OCI-LY3 (cell line): ENCODE measurements at regions not wholly inside any gene's neighbourhood (a gene's known extent, or its start where the extent isn't known, plus 50 kb on each side); places are given as distances from the start of the nearest gene placed in this dataset.

Source experiments
- H2AFZ ChIP-seq: fragments of 200-600, 300-600 bp; shearing (Covaris generic); 2 replicates; pipeline ENCODE4 v1.6.0; 2014; ENCODE audit warnings: antibody characterized with exemption, low read depth, low read length
- H3K27ac ChIP-seq: fragments of 200-600, 300-600 bp; sonication (generic); 2 replicates; pipeline ENCODE4 v1.5.1; 2014; ENCODE audit warnings: mild to moderate bottlenecking, low read length, moderate library complexity, mixed read lengths
- H3K27me3 ChIP-seq: fragments of 200-600, 300-600 bp; sonication (generic); 2 replicates; pipeline ENCODE4 v1.6.1; 2014; ENCODE audit warnings: low read depth, low read length, mixed read lengths
- H3K36me3 ChIP-seq: fragments of 200-600, 300-600 bp; sonication (generic); replicated peaks from 2 replicates; pipeline ENCODE3; 2014; ENCODE audit warnings: low read depth, low read length, mixed read lengths
- H3K4me1 ChIP-seq: fragments of 300-600, 200-600 bp; sonication (generic); 2 replicates; pipeline ENCODE4 v1.6.1; 2014; ENCODE audit warnings: low read length, mixed read lengths
- H3K4me2 ChIP-seq: fragments of 200-600, 300-600 bp; sonication (generic); 2 replicates; pipeline ENCODE4 v1.6.1; 2014; ENCODE audit warnings: low read length, mixed read lengths
- H3K4me3 ChIP-seq: fragments of 300-600, 200-600 bp; sonication (generic); 2 replicates; pipeline ENCODE4 v1.5.1; 2014; ENCODE audit warnings: antibody characterized with exemption, mild to moderate bottlenecking, low read length, moderate library complexity
- H3K79me2 ChIP-seq: fragments of 300-600, 200-600 bp; shearing (Covaris generic); 2 replicates; pipeline ENCODE4 v1.6.1; 2014; ENCODE audit warnings: mild to moderate bottlenecking, low read length, mixed read lengths
- H3K9ac ChIP-seq: fragments of 300-600, 200-600 bp; shearing (Covaris generic); 2 replicates; pipeline ENCODE4 v1.6.0; 2014; ENCODE audit warnings: mild to moderate bottlenecking, low read length, moderate library complexity
- H3K9me3 ChIP-seq: fragments of 200-600, 300-600 bp; shearing (Covaris generic); 2 replicates; pipeline ENCODE4 v1.6.1; 2014; ENCODE audit warnings: low read length, mixed read lengths; ENCODE audit not compliant: insufficient read depth
- H4K20me1 ChIP-seq: fragments of 200-600, 300-600 bp; sonication (generic); 2 replicates; pipeline ENCODE4 v1.6.1; 2016; ENCODE audit warnings: low read length, mixed read lengths; ENCODE audit not compliant: insufficient read depth
- EZH2phosphoT487 ChIP-seq: fragments of 200-600 bp; shearing (Covaris generic); IDR thresholded peaks from 2 replicates; pipeline ENCODE4 v1.6.1; 2018; ENCODE audit warnings: antibody characterized with exemption, mixed run types, low read depth
- TF ChIP-seq, protein P1 (sequence below): fragments of 200-600, 300-600 bp; sonication (generic); IDR thresholded peaks from 2 replicates; pipeline ENCODE4 v1.5.1; 2014; ENCODE audit warnings: antibody characterized with exemption, low read length, low read depth

DNA sequence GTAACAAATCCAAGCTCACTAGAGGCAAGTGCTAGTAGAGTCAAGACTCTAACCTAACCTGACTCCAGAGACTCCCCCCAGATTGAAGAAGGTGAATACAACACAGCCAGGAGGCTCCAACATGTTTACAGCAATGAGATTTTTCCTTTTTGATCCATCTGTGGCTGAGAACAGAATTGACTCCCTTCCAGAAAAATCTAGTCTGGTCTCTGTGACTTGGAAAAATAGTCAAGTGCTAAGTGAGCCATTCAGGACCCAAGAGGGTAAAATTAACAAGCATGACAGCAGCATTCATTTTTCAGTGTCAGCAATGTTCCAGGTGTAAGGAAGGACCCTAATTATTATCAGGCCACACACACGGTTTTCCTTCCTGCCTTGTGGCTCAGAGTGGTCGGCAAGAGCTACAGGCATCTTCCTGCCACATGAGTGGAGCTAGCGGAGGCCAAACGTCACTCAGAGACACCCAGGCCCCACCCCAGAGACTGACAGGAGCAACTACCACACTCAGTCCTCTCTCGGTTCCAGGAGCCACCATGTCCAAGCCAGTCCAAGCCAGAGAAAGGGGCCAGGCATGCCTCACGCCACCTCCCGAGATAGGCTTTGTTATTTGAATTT, 395.1 kb downstream of the FOXO1 start:
- H3K4me3 ChIP-seq, result no peak overlapping the region
- peaks cover 24% of the 10 kb centered on the region for H3K4me1 ChIP-seq
- no peak overlapping the region for H3K9ac ChIP-seq
- no peaks in the 10 kb centered on the region for H4K20me1 ChIP-seq
- no peaks in the 10 kb centered on the region for H3K79me2 ChIP-seq
- H2AFZ ChIP-seq, result no peak overlapping the region
- no peaks in the 10 kb centered on the region for H3K9me3 ChIP-seq
- H3K27ac ChIP-seq, result no peak overlapping the region
- TF ChIP-seq EZH2phosphoT487, result no peak
- TF ChIP-seq, protein P1, sequence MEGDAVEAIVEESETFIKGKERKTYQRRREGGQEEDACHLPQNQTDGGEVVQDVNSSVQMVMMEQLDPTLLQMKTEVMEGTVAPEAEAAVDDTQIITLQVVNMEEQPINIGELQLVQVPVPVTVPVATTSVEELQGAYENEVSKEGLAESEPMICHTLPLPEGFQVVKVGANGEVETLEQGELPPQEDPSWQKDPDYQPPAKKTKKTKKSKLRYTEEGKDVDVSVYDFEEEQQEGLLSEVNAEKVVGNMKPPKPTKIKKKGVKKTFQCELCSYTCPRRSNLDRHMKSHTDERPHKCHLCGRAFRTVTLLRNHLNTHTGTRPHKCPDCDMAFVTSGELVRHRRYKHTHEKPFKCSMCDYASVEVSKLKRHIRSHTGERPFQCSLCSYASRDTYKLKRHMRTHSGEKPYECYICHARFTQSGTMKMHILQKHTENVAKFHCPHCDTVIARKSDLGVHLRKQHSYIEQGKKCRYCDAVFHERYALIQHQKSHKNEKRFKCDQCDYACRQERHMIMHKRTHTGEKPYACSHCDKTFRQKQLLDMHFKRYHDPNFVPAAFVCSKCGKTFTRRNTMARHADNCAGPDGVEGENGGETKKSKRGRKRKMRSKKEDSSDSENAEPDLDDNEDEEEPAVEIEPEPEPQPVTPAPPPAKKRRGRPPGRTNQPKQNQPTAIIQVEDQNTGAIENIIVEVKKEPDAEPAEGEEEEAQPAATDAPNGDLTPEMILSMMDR, result no peak
- no peaks in the 10 kb centered on the region for H3K27me3 ChIP-seq
- H3K4me2 ChIP-seq, result no peak overlapping the region
- no peaks in the 10 kb centered on the region for H3K36me3 ChIP-seq

DNA sequence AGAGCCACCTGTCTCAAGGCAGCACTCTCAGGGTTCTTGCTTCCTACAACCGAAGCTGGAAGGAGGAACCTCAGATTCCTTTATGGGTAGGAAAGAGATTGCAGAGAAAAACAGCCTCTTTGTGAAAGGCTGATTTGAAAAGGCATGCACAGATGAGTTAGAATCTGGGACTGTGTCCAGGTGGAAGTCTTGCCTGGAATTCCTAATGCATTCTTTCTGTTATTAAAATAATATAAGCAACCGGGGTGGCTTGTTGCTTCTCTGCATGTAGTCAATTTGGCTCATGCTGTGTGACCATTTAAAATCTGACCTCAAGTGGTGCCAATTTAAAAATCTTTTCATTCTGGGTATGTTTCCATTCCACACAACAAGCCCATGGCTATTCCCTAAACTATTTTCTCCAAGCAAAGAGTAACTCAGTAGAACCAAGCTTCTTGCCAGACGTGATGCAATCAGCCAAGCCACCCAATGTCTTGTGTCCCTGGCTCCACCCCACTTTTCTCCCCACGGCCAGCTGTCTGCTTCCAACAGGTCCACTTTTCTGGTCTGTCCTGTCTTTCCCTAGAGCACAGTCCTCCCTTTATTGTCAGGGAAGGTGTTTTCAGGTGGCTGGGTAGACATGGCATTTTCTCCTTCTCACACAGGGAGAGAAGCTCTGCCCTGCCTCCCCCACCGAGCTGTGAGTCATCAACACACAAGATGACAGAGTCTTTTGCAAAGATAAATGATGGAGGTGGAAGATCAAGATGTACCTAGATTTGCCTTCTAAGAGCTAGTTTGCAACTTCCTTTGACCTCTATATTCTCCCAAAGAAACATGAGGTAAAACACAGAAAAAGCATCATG, 394.3 kb downstream of the FOXO1 start:
- no peaks in the 10 kb centered on the region for H3K36me3 ChIP-seq
- no peak overlapping the region for H2AFZ ChIP-seq
- no peak overlapping the region for H3K9ac ChIP-seq
- peaks cover 24% of the 10 kb centered on the region for H3K4me1 ChIP-seq
- no peaks in the 10 kb centered on the region for H3K27me3 ChIP-seq
- H3K27ac ChIP-seq, result no peak overlapping the region
- H3K4me2 ChIP-seq, result no peak overlapping the region
- no peaks in the 10 kb centered on the region for H3K9me3 ChIP-seq
- no peaks in the 10 kb centered on the region for H3K79me2 ChIP-seq
- TF ChIP-seq, protein P1, result no peak
- no peak for TF ChIP-seq EZH2phosphoT487
- no peaks in the 10 kb centered on the region for H4K20me1 ChIP-seq
- no peak overlapping the region for H3K4me3 ChIP-seq

DNA sequence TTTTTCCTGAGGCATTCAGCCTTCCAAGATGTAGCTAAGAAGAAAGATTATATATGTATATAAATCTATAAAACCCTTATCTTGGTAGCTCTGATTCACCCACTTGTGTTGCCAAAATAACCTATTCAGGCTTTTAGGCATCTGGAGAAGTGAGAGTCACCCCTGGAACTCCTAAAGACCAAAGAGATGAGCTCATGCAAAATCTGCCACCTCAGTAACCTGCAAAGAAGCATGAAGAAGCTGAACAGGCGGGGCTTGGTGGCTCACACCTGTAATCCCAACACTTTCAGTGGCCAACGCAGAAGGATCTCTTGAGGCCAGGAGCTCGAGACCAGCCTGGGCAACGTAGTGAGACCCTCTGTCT, 393.7 kb downstream of the FOXO1 start:
- H3K27ac ChIP-seq, result no peak overlapping the region
- H2AFZ ChIP-seq, result no peak overlapping the region
- H3K79me2 ChIP-seq, result no peaks in the 10 kb centered on the region
- TF ChIP-seq, protein P1, result no peak
- no peak for TF ChIP-seq EZH2phosphoT487
- H3K27me3 ChIP-seq, result no peaks in the 10 kb centered on the region
- H3K9ac ChIP-seq, result no peak overlapping the region
- no peak overlapping the region for H3K4me2 ChIP-seq
- no peaks in the 10 kb centered on the region for H4K20me1 ChIP-seq
- H3K4me3 ChIP-seq, result no peak overlapping the region
- H3K9me3 ChIP-seq, result no peaks in the 10 kb centered on the region
- H3K4me1 ChIP-seq, result peaks cover 24% of the 10 kb centered on the region
- no peaks in the 10 kb centered on the region for H3K36me3 ChIP-seq

DNA sequence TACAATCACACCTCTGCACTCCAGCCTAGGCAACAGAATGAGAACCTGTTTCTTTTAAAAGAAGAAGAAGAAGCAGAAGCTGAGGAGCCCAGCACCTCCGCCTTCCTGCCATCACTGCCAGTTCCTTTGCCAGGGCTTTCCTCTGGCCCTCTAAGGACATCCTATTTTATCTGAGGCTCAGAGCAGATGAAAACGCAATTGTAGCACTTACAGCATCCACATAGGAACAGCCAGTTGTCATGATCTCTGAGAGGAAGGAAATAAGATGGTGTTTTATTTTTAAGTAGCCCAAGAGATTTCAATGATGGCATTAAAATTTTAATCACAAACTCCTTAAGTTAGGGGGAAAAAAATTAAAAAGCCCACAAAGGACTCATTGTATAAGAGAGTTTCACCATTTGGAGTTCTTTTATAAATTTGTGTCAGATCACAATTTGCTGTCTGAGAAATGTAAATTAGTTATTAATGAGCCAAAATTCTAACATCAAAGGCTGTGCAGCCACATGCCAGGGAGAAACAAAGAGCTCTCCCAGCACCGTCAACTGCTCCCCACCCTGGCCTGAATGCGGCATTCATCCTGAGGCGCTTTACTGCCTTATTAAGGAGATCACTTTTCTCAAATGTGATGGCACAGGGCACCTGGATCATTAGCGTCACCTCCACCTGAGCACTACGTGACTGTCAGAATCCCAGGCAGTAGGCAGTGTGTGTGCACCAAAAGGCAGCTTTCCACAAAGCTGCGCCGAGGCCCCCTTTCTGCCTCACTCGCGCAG, 393.0 kb downstream of the FOXO1 start:
- Histone ChIP-seq H3K4me2 (no peak overlapping the region), H2AFZ (no peak overlapping the region)
- TF ChIP-seq, protein P1, result no peak
- no peak for TF ChIP-seq EZH2phosphoT487

More for the DNA sequence above, 393.0 kb downstream of the FOXO1 start:
- H3K79me2 ChIP-seq, result no peaks in the 10 kb centered on the region
- no peaks in the 10 kb centered on the region for H4K20me1 ChIP-seq
- H3K4me1 ChIP-seq, result peaks cover 24% of the 10 kb centered on the region
- H3K9me3 ChIP-seq, result no peaks in the 10 kb centered on the region
- no peak overlapping the region for H3K9ac ChIP-seq
- H3K36me3 ChIP-seq, result no peaks in the 10 kb centered on the region
- no peaks in the 10 kb centered on the region for H3K27me3 ChIP-seq
- H3K27ac ChIP-seq, result no peak overlapping the region
- H3K4me3 ChIP-seq, result no peak overlapping the region
